ENCODE measurements at regions not wholly inside any gene's neighbourhood (a gene's known extent, or its start where the extent isn't known, plus 50 kb on each side); places are given as distances from the start of the nearest gene placed in this dataset.
"Not testable (repeated sequence)": the region's sequence is repeated elsewhere in the genome, so short reads cannot be mapped to it uniquely, and the experiment has no call there.

DNA sequence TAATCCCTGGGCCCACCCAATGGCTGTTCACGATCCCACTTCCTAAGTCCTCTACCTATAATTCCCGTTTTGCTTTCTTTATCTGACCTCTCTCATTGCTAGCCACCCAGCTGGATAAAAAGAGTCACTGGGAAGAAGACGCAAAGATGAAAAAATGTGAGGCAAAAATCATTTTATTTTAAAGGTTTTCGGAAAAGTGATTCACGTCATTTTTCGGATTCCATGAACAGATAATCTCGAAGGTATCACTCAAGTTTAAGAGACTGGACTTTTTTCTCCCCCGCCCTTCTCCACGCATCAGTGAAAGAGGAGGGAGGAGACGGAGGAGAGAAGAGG, 266.6 kb downstream of the CGGBP1 start:
- Mint-ChIP-seq H3K27ac (ENCODE audit: unreplicated experiment) (no peak overlapping the region), H3K9me3 (ENCODE audit: unreplicated experiment) (no peaks in the 10 kb centered on the region), H3K4me1 (ENCODE audit: unreplicated experiment) (peaks cover 19% of the 10 kb centered on the region), H3K27me3 (ENCODE audit: unreplicated experiment) (peaks cover 3% of the 10 kb centered on the region), H3K36me3 (ENCODE audit: low read depth, unreplicated experiment) (no peaks in the 10 kb centered on the region), H3K4me3 (ENCODE audit: unreplicated experiment) (peak overlapping the region; percentile 96)
- TF ChIP-seq, protein P1, sequence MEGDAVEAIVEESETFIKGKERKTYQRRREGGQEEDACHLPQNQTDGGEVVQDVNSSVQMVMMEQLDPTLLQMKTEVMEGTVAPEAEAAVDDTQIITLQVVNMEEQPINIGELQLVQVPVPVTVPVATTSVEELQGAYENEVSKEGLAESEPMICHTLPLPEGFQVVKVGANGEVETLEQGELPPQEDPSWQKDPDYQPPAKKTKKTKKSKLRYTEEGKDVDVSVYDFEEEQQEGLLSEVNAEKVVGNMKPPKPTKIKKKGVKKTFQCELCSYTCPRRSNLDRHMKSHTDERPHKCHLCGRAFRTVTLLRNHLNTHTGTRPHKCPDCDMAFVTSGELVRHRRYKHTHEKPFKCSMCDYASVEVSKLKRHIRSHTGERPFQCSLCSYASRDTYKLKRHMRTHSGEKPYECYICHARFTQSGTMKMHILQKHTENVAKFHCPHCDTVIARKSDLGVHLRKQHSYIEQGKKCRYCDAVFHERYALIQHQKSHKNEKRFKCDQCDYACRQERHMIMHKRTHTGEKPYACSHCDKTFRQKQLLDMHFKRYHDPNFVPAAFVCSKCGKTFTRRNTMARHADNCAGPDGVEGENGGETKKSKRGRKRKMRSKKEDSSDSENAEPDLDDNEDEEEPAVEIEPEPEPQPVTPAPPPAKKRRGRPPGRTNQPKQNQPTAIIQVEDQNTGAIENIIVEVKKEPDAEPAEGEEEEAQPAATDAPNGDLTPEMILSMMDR (IDR thresholded peaks at IDR 0.05; ENCODE audit: unreplicated experiment): no peak
- DNase-seq (ENCODE audit: low spot score): no peak

DNA sequence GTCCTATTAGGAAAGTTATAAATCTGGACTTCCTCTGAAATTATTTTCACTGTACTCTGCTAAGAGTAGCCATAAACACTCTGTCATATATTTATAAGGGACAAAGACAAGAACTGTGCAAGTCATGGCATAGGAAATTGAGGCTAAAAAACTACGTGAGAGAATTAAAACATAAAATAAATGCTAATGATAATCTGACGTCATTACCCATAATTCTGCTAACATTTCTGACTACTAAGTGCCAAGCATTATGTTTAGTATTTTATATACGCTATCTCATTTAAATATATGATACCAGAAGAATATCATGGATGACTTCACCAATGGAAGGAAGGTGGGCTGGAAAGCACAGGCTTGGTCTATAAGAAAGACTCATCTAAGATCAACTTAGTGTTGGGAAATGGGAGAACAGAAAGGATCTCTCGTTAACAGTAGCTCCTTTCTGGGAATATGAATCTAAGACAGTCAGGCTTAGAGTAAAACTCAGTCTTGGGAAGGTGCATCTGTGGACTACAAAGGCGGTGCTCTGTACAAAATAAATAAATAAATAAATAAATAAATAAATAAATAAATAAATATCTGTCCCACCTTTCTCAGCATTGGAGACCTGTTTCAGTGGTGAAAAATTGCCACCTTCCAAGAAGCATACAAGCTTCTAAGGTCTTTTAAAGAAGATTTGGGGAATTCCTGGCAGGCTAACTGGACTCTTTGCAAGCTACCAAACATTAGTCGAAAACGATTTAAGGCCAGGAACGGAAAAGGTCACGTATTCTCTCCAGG, 267.4 kb downstream of the CGGBP1 start:
- peaks cover 19% of the 10 kb centered on the region for H3K4me1 Mint-ChIP-seq (ENCODE audit: unreplicated experiment)
- H3K27ac Mint-ChIP-seq (ENCODE audit: unreplicated experiment): no peak overlapping the region
- H3K9me3 Mint-ChIP-seq (ENCODE audit: unreplicated experiment): no peaks in the 10 kb centered on the region
- H3K4me3 Mint-ChIP-seq (ENCODE audit: unreplicated experiment): no peak overlapping the region
- H3K36me3 Mint-ChIP-seq (ENCODE audit: low read depth, unreplicated experiment): no peaks in the 10 kb centered on the region
- DNase-seq (ENCODE audit: low spot score): no peak
- TF ChIP-seq, protein P1 (IDR thresholded peaks at IDR 0.05; ENCODE audit: unreplicated experiment): no peak
- peaks cover 3% of the 10 kb centered on the region for H3K27me3 Mint-ChIP-seq (ENCODE audit: unreplicated experiment)

DNA sequence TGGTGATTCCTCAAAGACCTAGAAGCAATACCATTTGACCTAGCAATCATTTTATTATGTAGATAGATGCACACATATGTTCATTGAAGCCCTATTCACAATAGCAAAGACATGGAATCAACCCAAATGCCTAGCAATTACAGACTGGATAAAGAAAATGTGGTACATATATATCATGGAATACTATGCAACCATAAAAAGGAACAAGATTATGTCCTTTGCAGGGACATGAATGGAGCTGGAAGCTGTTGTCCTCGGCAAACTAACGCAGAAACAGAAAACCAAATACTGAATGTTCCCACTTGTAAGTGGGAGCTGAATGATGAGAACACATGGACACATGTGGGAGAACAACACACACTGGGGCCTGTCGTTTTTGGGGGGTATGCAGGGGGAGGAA, 269.8 kb downstream of the CGGBP1 start:
- not testable (repeated sequence) for H3K27me3 Mint-ChIP-seq (ENCODE audit: unreplicated experiment); DNase-seq (ENCODE audit: low spot score); H3K4me3 Mint-ChIP-seq (ENCODE audit: unreplicated experiment); H3K9me3 Mint-ChIP-seq (ENCODE audit: unreplicated experiment); H3K27ac Mint-ChIP-seq (ENCODE audit: unreplicated experiment); H3K36me3 Mint-ChIP-seq (ENCODE audit: low read depth, unreplicated experiment)
- peaks cover 12% of the 10 kb centered on the region for H3K4me1 Mint-ChIP-seq (ENCODE audit: unreplicated experiment)

DNA sequence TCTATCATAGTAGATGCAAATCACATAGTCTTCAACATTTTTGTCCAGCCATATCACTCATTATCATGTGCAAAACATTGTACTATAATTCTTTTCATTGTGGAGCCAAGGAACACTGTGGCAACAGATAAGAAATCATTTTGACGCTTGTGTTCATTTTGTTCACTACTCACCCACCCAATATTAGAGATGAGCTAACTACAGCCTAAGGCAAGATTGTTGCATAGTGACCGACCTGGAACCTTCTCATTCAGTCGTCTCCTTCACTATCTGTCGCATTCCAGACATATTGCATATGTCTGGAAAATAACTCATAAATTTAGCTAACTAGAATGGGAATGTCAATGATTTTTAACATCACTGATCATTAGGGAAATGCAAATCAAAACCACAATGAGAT, 270.3 kb downstream of the CGGBP1 start:
- TF ChIP-seq, protein P1 (IDR thresholded peaks at IDR 0.05; ENCODE audit: unreplicated experiment): no peak
- no peak overlapping the region for H3K4me3 Mint-ChIP-seq (ENCODE audit: unreplicated experiment)
- no peaks in the 10 kb centered on the region for H3K9me3 Mint-ChIP-seq (ENCODE audit: unreplicated experiment)
- H3K27me3 Mint-ChIP-seq (ENCODE audit: unreplicated experiment): peaks cover 1% of the 10 kb centered on the region
- no peak for DNase-seq (ENCODE audit: low spot score)
- H3K27ac Mint-ChIP-seq (ENCODE audit: unreplicated experiment): no peak overlapping the region
- H3K36me3 Mint-ChIP-seq (ENCODE audit: low read depth, unreplicated experiment): no peaks in the 10 kb centered on the region
- H3K4me1 Mint-ChIP-seq (ENCODE audit: unreplicated experiment): peaks cover 10% of the 10 kb centered on the region

DNA sequence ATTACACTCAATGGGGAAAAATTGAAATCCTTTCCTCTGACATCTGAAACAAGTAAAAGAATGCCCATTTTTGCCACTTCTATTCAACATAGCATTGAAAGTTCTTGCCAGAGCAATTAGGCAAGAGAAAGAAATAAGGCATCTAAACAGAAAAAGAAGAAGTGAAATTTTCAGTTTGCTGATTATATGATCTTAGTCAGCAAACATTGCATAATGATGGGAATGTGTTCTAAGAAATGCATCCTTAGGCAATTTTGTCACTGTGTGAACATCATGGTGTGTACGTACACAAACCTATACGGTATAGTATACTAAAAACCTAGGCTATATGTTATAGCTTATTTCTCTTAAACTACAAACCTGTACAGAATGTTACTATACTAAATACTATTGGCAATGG, 278.0 kb downstream of the CGGBP1 start:
- Mint-ChIP-seq H3K36me3 (ENCODE audit: low read depth, unreplicated experiment) (no peaks in the 10 kb centered on the region), H3K4me1 (ENCODE audit: unreplicated experiment) (no peaks in the 10 kb centered on the region), H3K4me3 (ENCODE audit: unreplicated experiment) (no peak overlapping the region), H3K27me3 (ENCODE audit: unreplicated experiment) (no peaks in the 10 kb centered on the region), H3K9me3 (ENCODE audit: unreplicated experiment) (no peaks in the 10 kb centered on the region), H3K27ac (ENCODE audit: unreplicated experiment) (no peak overlapping the region)
- DNase-seq (ENCODE audit: low spot score): no peak
- TF ChIP-seq, protein P1 (IDR thresholded peaks at IDR 0.05; ENCODE audit: unreplicated experiment): no peak

Measured in endothelial cell (in vitro differentiated cells).